H1 (cell line): ENCODE measurements at regions not wholly inside any gene's neighbourhood (a gene's known extent, or its start where the extent isn't known, plus 50 kb on each side); places are given as distances from the start of the nearest gene placed in this dataset.

Experiments used
- CTCF ChIP-seq, 3 experiments: IDR thresholded peaks; 1 replicate in 2 of 3; 2 replicates in 1 of 3; pipeline versions ENCODE4 v1.5.1 to v1.6.1; 2011; ENCODE audit warnings: low read length in 3 of 3, mild to moderate bottlenecking in 3 of 3, inconsistent platforms in 2 of 3, low read depth in 1 of 3, moderate library complexity in 1 of 3; ENCODE audit not compliant: insufficient read depth in 1 of 3; ENCODE audit errors: control extremely low read depth in 1 of 3
- EP300 ChIP-seq, 2 experiments: IDR thresholded peaks; 1 replicate in 1 of 2; 2 replicates in 1 of 2; pipeline ENCODE4 v1.6.1; 2011 to 2012; ENCODE audit warnings: low read depth in 2 of 2, low read length in 2 of 2, mild to moderate bottlenecking in 2 of 2, borderline replicate concordance in 1 of 2, inconsistent platforms in 1 of 2, moderate library complexity in 1 of 2
- EZH2 ChIP-seq: fragments of 200-600 bp; sonication (generic); IDR thresholded peaks from 2 replicates; pipeline ENCODE4 v1.7.1; 2012; ENCODE audit warnings: low read depth, mild to moderate bottlenecking, moderate library complexity, low read length, inconsistent platforms; ENCODE audit not compliant: severe bottlenecking
- NRF1 ChIP-seq: IDR thresholded peaks from 2 replicates; pipeline ENCODE4 v1.6.1; 2011; ENCODE audit warnings: mild to moderate bottlenecking, low read depth, low read length, improper control_type of control experiment
- PHF8 ChIP-seq: fragments of 200-600 bp; sonication (generic); conservative IDR thresholded peaks from 2 replicates; pipeline ENCODE4 v1.7.1; 2012; ENCODE audit warnings: low read depth, mild to moderate bottlenecking, inconsistent platforms, low read length, moderate library complexity
- RNF2 ChIP-seq: fragments of 200-900, 300-1000 bp; sonication (generic); IDR thresholded peaks from 2 replicates; pipeline ENCODE4 v1.7.1; 2016; ENCODE audit warnings: borderline replicate concordance, low read depth, mild to moderate bottlenecking, antibody characterized with exemption, low read length; ENCODE audit not compliant: poor library complexity, severe bottlenecking; ENCODE audit errors: missing control alignments

- TF ChIP-seq EP300 (IDR thresholded peaks at IDR 0.05; ENCODE audit: borderline replicate concordance in 1 of 2, low read depth in 2 of 2, low read length in 2 of 2) (no peak), EZH2 (no peak), CTCF (IDR thresholded peaks at IDR 0.05; ENCODE audit: control extremely low read depth in 1 of 3, insufficient read depth in 1 of 3, low read depth in 1 of 3, low read length in 3 of 3) (no peak), PHF8 (no peak), NRF1 (no peak), RNF2 (no peak)
Observed at GRCh38 chr10:4357911-4358310, 468.1 kb upstream of the AKR1E2 start.
